ENCODE measurements at regions not wholly inside any gene's neighbourhood (a gene's known extent, or its start where the extent isn't known, plus 50 kb on each side); places are given as distances from the start of the nearest gene placed in this dataset.

- TF ChIP-seq CTCF (IDR thresholded peaks at IDR 0.05 in 2 of 3, conservative IDR thresholded peaks at IDR 0.05 in 1 of 3; ENCODE audit: control insufficient read depth in 2 of 3, extremely low read depth in 1 of 3, insufficient read depth in 1 of 3, low read depth in 3 of 3, low read length in 3 of 3) (no peak), POLR2A (IDR thresholded peaks at IDR 0.05; ENCODE audit: low read depth, low read length) (no peak), JUNB (IDR thresholded peaks at IDR 0.05) (no peak), RFX5 (IDR thresholded peaks at IDR 0.05; ENCODE audit: low read depth, low read length) (no peak), CREM (IDR thresholded peaks at IDR 0.05; ENCODE audit: low read depth) (no peak), POLR2AphosphoS5 (IDR thresholded peaks at IDR 0.05; ENCODE audit: low read length) (no peak), SIX5 (IDR thresholded peaks at IDR 0.05; ENCODE audit: low read depth, low read length, severe bottlenecking) (no peak), MAX (IDR thresholded peaks at IDR 0.05; ENCODE audit: low read depth, low read length) (no peak), EZH2 (IDR thresholded peaks at IDR 0.05; ENCODE audit: borderline replicate concordance, control insufficient read depth, low read depth, low read length) (no peak)
Observed at GRCh38 chr2:39567507-39567906, 98.2 kb upstream of the TMEM178A start.
